WTC11 (cell line): ENCODE measurements at regions not wholly inside any gene's neighbourhood (a gene's known extent, or its start where the extent isn't known, plus 50 kb on each side); places are given as distances from the start of the nearest gene placed in this dataset.

Experiments used
- ATAC-seq: fragments of 200-7000 bp; cut with Tn5 transposase; 2 replicates; pipeline ENCODE4 v1.10.0; 2021; ENCODE audit warnings: mild to moderate bottlenecking, moderate library complexity
- CTCF ChIA-PET: fragments of 300-600 bp; sonication (Branson Sonifier 250); formaldehyde crosslinking; loops from one replicate; lab custom pipeline; 2021; ENCODE audit warnings: antibody characterized with exemption; lab: Charles Lee
- POLR2A ChIA-PET: fragments of 350-600 bp; sonication (Branson Sonifier 250); formaldehyde crosslinking; loops from one replicate; lab custom pipeline; 2021; ENCODE audit warnings: antibody characterized with exemption; lab: Charles Lee
- DNase-seq: peaks from one replicate; pipeline ENCODE4 v3.0.0; 2021; ENCODE audit warnings: low spot score
- H3K27ac Mint-ChIP-seq: 2 replicates; pipeline ENCODE4 v1.8.0; 2021; ENCODE audit warnings: mixed read lengths
- H3K27me3 Mint-ChIP-seq: 2 replicates; pipeline ENCODE4 v1.8.0; 2021; ENCODE audit warnings: low read depth, mild to moderate bottlenecking, moderate library complexity, mixed read lengths
- H3K36me3 Mint-ChIP-seq: 2 replicates; pipeline ENCODE4 v1.8.0; 2021; ENCODE audit warnings: mixed read lengths
- H3K4me1 Mint-ChIP-seq: 2 replicates; pipeline ENCODE4 v1.8.0; 2022; ENCODE audit warnings: mixed read lengths
- H3K4me3 Mint-ChIP-seq: 2 replicates; pipeline ENCODE4 v1.8.0; 2021; ENCODE audit warnings: mild to moderate bottlenecking, moderate library complexity, mixed read lengths
- H3K9me3 Mint-ChIP-seq: 2 replicates; pipeline ENCODE4 v1.8.0; 2021; ENCODE audit warnings: mixed read lengths
- ARID4B ChIP-seq: sonication (generic); formaldehyde crosslinking; IDR thresholded peaks from 2 replicates; pipeline ENCODE4 v1.8.0; 2023; ENCODE audit warnings: missing genetic modification reagents, mild to moderate bottlenecking, borderline replicate concordance
- CBFB ChIP-seq: sonication (generic); formaldehyde crosslinking; IDR thresholded peaks from 2 replicates; pipeline ENCODE4 v1.8.1; 2022; ENCODE audit warnings: mild to moderate bottlenecking, low read depth, missing genetic modification reagents
- E2F1 ChIP-seq: sonication (generic); formaldehyde crosslinking; IDR thresholded peaks from 2 replicates; pipeline ENCODE4 v1.8.0; 2022; ENCODE audit warnings: mild to moderate bottlenecking, missing genetic modification reagents
- GTF2I ChIP-seq: fragments of 250-450 bp; sonication (Bioruptor Pico); conservative IDR thresholded peaks from 2 replicates; pipeline ENCODE4 v1.4.0; 2021; ENCODE audit warnings: mild to moderate bottlenecking
- HMGA2 ChIP-seq: fragments of 250-450 bp; sonication (Bioruptor Pico); IDR thresholded peaks from 2 replicates; pipeline ENCODE4 v1.4.0; 2021; ENCODE audit warnings: mild to moderate bottlenecking, moderate library complexity
- KAT7 ChIP-seq: sonication (generic); formaldehyde crosslinking; IDR thresholded peaks from 2 replicates; pipeline ENCODE4 v1.8.1; 2023; ENCODE audit warnings: missing genetic modification reagents, mild to moderate bottlenecking, borderline replicate concordance
- NFATC4 ChIP-seq: fragments of 250-450 bp; sonication (Bioruptor Pico); IDR thresholded peaks from 2 replicates; pipeline ENCODE4 v1.9.0; 2021; ENCODE audit warnings: mild to moderate bottlenecking
- NFE2L1 ChIP-seq: sonication (generic); formaldehyde crosslinking; IDR thresholded peaks from 2 replicates; pipeline ENCODE4 v1.8.1; 2023; ENCODE audit warnings: missing genetic modification reagents
- PRRX2 ChIP-seq: fragments of 250-450 bp; sonication (Bioruptor Pico); IDR thresholded peaks from 2 replicates; pipeline ENCODE4 v1.8.0; 2021; ENCODE audit warnings: mild to moderate bottlenecking
- RORB ChIP-seq: fragments of 250-450 bp; sonication (Bioruptor Pico); IDR thresholded peaks from 2 replicates; pipeline ENCODE4 v1.9.0; 2021; ENCODE audit warnings: mild to moderate bottlenecking
- TCF7 ChIP-seq: sonication (generic); formaldehyde crosslinking; IDR thresholded peaks from 2 replicates; pipeline ENCODE4 v1.8.0; 2022; ENCODE audit warnings: mild to moderate bottlenecking, low read depth, missing genetic modification reagents, moderate library complexity
- TEAD1 ChIP-seq: sonication (generic); formaldehyde crosslinking; IDR thresholded peaks from 2 replicates; pipeline ENCODE4 v1.8.0; 2022; ENCODE audit warnings: mild to moderate bottlenecking, missing genetic modification reagents
- USF2 ChIP-seq: sonication (generic); formaldehyde crosslinking; IDR thresholded peaks from 2 replicates; pipeline ENCODE4 v1.8.1; 2023; ENCODE audit warnings: mild to moderate bottlenecking, missing genetic modification reagents, moderate library complexity
- ZNF121 ChIP-seq: sonication (generic); formaldehyde crosslinking; IDR thresholded peaks from 2 replicates; pipeline ENCODE4 v1.8.0; 2023; ENCODE audit warnings: missing genetic modification reagents
- ZNF138 ChIP-seq: sonication (generic); formaldehyde crosslinking; conservative IDR thresholded peaks from 2 replicates; pipeline ENCODE4 v1.8.1; 2022; ENCODE audit warnings: mild to moderate bottlenecking, moderate library complexity, missing genetic modification reagents
- ZNF232 ChIP-seq: sonication (generic); formaldehyde crosslinking; IDR thresholded peaks from 2 replicates; pipeline ENCODE4 v1.8.0; 2022; ENCODE audit warnings: mild to moderate bottlenecking, missing genetic modification reagents
- ZNF263 ChIP-seq: sonication (generic); formaldehyde crosslinking; IDR thresholded peaks from 2 replicates; pipeline ENCODE4 v1.8.1; 2022; ENCODE audit warnings: low read depth, mild to moderate bottlenecking, moderate library complexity, missing genetic modification reagents
- ZNF281 ChIP-seq: sonication (generic); formaldehyde crosslinking; IDR thresholded peaks from 2 replicates; pipeline ENCODE4 v1.8.0; 2023; ENCODE audit warnings: mild to moderate bottlenecking, missing genetic modification reagents
- ZNF423 ChIP-seq: fragments of 250-450 bp; sonication (Bioruptor Pico); IDR thresholded peaks from 2 replicates; pipeline ENCODE4 v2.1.2; 2022; ENCODE audit warnings: mild to moderate bottlenecking, moderate library complexity
- TF ChIP-seq, protein P1 (sequence below): fragments of 200-600 bp; IDR thresholded peaks from 2 replicates; pipeline ENCODE4 v1.8.0; 2022; ENCODE audit warnings: antibody characterized with exemption
- TF ChIP-seq, protein P2 (sequence below): fragments of 250-450 bp; sonication (Bioruptor Pico); IDR thresholded peaks from 2 replicates; pipeline ENCODE4 v1.9.0; 2021; ENCODE audit warnings: mild to moderate bottlenecking

DNA sequence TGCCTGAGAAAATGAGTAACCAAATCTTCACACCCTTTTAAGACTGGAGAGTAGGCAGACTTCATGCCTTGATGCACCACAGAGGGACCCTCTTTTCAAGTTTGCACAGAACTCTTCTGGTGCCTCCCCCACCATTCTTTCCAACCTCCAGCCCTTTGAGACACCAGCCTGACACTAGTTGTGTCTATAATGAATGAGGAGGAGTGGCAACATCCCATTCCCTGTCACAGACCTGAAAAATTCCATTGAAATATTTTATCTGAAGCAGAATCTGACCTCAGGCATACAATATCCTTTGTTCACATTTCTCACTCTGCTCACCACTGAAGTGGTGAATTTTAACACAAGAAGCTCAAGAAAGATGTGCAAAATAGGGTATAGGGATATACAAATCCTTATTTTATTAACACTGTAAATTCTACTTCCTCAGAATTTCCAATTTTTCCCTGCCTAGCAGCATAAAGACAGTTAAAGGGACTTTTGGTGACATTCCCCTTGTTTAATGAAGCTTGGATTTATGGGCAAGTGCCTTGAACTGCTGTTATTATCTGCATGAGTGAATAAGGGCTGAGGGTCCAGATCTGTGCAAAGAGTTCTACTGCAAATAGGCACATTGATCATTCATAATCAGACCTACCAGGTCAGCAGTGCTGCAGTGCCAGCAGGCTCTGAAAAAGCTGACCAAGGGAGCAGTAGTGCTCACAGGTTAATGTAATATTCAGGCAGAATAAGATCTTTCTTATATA is 149.9 kb upstream of the PAQR3 start:
- no peaks in the 10 kb centered on the region for H3K9me3 Mint-ChIP-seq
- DNase-seq: no peak
- no peak overlapping the region for H3K4me3 Mint-ChIP-seq
- no peaks in the 10 kb centered on the region; the same call in 1 of the 2 replicates for H3K27me3 Mint-ChIP-seq
- TF ChIP-seq ZNF121 (no peak), ZNF423 (no peak), PRRX2 (CRISPR knock-in tag) (no peak), E2F1 (no peak), RORB (CRISPR knock-in tag) (no peak), ZNF263 (CRISPR knock-in tag) (no peak), CBFB (no peak), ZNF232 (no peak), NFATC4 (CRISPR knock-in tag) (no peak), TCF7 (no peak), ZNF138 (CRISPR knock-in tag) (no peak), HMGA2 (CRISPR knock-in tag) (no peak), KAT7 (no peak), NFE2L1 (no peak), ARID4B (CRISPR knock-in tag) (no peak), GTF2I (CRISPR knock-in tag) (no peak), TEAD1 (CRISPR knock-in tag) (no peak)
- TF ChIP-seq, protein P1, sequence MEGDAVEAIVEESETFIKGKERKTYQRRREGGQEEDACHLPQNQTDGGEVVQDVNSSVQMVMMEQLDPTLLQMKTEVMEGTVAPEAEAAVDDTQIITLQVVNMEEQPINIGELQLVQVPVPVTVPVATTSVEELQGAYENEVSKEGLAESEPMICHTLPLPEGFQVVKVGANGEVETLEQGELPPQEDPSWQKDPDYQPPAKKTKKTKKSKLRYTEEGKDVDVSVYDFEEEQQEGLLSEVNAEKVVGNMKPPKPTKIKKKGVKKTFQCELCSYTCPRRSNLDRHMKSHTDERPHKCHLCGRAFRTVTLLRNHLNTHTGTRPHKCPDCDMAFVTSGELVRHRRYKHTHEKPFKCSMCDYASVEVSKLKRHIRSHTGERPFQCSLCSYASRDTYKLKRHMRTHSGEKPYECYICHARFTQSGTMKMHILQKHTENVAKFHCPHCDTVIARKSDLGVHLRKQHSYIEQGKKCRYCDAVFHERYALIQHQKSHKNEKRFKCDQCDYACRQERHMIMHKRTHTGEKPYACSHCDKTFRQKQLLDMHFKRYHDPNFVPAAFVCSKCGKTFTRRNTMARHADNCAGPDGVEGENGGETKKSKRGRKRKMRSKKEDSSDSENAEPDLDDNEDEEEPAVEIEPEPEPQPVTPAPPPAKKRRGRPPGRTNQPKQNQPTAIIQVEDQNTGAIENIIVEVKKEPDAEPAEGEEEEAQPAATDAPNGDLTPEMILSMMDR: no peak
- H3K27ac Mint-ChIP-seq: no peak overlapping the region
- H3K4me1 Mint-ChIP-seq: no peaks in the 10 kb centered on the region
- ChIA-PET CTCF (no interaction called here), POLR2A (no interaction called here)
- H3K36me3 Mint-ChIP-seq: no peaks in the 10 kb centered on the region
- ATAC-seq: no peak

- Mint-ChIP-seq H3K36me3 (peaks cover 3% of the 10 kb centered on the region), H3K27me3 (no peaks in the 10 kb centered on the region; the same call in 1 of the 2 replicates), H3K9me3 (peaks cover 1% of the 10 kb centered on the region), H3K4me3 (no peak overlapping the region), H3K4me1 (peaks cover 13% of the 10 kb centered on the region), H3K27ac (no peak overlapping the region)
- DNase-seq (no peak), ATAC-seq (no peak)
- CTCF ChIA-PET: no interaction called here
- POLR2A ChIA-PET: no interaction called here
- TF ChIP-seq, protein P2, sequence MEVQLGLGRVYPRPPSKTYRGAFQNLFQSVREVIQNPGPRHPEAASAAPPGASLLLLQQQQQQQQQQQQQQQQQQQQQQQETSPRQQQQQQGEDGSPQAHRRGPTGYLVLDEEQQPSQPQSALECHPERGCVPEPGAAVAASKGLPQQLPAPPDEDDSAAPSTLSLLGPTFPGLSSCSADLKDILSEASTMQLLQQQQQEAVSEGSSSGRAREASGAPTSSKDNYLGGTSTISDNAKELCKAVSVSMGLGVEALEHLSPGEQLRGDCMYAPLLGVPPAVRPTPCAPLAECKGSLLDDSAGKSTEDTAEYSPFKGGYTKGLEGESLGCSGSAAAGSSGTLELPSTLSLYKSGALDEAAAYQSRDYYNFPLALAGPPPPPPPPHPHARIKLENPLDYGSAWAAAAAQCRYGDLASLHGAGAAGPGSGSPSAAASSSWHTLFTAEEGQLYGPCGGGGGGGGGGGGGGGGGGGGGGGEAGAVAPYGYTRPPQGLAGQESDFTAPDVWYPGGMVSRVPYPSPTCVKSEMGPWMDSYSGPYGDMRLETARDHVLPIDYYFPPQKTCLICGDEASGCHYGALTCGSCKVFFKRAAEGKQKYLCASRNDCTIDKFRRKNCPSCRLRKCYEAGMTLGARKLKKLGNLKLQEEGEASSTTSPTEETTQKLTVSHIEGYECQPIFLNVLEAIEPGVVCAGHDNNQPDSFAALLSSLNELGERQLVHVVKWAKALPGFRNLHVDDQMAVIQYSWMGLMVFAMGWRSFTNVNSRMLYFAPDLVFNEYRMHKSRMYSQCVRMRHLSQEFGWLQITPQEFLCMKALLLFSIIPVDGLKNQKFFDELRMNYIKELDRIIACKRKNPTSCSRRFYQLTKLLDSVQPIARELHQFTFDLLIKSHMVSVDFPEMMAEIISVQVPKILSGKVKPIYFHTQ: no peak
- TF ChIP-seq USF2 (no peak), ZNF281 (CRISPR knock-in tag) (no peak), TCF7 (no peak)
- TF ChIP-seq, protein P1: no peak
Measured at GRCh38 chr4:79087071-79087470, 147.8 kb upstream of the PAQR3 start.
